ENCODE measurements at regions not wholly inside any gene's neighbourhood (a gene's known extent, or its start where the extent isn't known, plus 50 kb on each side); places are given as distances from the start of the nearest gene placed in this dataset.

- peak; percentile 2 for DNase-seq (ENCODE audit: low read depth)
- no peak for TF ChIP-seq CTCF (IDR thresholded peaks at IDR 0.05; ENCODE audit: insufficient read depth, low read depth, low read length)
- H3K4me3 ChIP-seq (ENCODE audit: low read depth, low read length) = no peak overlapping the region
Measured at GRCh38 chr3:69568458-69568857, 170.8 kb upstream of the MITF start.

- no peak for DNase-seq (ENCODE audit: low read depth)
- no peak overlapping the region for H3K4me3 ChIP-seq (ENCODE audit: low read depth, low read length)
- TF ChIP-seq CTCF (IDR thresholded peaks at IDR 0.05; ENCODE audit: insufficient read depth, low read depth, low read length) = no peak
Measured at GRCh38 chr3:69567710-69568052, 171.6 kb upstream of the MITF start.

GRCh38 chr3:69567023-69567709 lies 172.1 kb upstream of the MITF start:
- no peak for TF ChIP-seq CTCF (IDR thresholded peaks at IDR 0.05; ENCODE audit: insufficient read depth, low read depth, low read length)
- DNase-seq (ENCODE audit: low read depth) = no peak
- no peak overlapping the region for H3K4me3 ChIP-seq (ENCODE audit: low read depth, low read length)

- TF ChIP-seq CTCF (IDR thresholded peaks at IDR 0.05; ENCODE audit: insufficient read depth, low read depth, low read length) = no peak
- no peak overlapping the region for H3K4me3 ChIP-seq (ENCODE audit: low read depth, low read length)
- DNase-seq (ENCODE audit: low read depth) = no peak
Measured at GRCh38 chr3:69566275-69566674, 173.0 kb upstream of the MITF start.

- no peak for TF ChIP-seq CTCF (IDR thresholded peaks at IDR 0.05; ENCODE audit: insufficient read depth, low read depth, low read length)
- H3K4me3 ChIP-seq (ENCODE audit: low read depth, low read length) = no peak overlapping the region
- no peak for DNase-seq (ENCODE audit: low read depth)
Measured at GRCh38 chr3:69565316-69565715, 173.9 kb upstream of the MITF start.

- no peak overlapping the region for H3K4me3 ChIP-seq (ENCODE audit: low read depth, low read length)
- no peak for TF ChIP-seq CTCF (IDR thresholded peaks at IDR 0.05; ENCODE audit: insufficient read depth, low read depth, low read length)
- no peak for DNase-seq (ENCODE audit: low read depth)
Measured at GRCh38 chr3:69563981-69564380, 175.3 kb upstream of the MITF start.

- DNase-seq (ENCODE audit: low read depth) = no peak
- no peak for TF ChIP-seq CTCF (IDR thresholded peaks at IDR 0.05; ENCODE audit: insufficient read depth, low read depth, low read length)
- H3K4me3 ChIP-seq (ENCODE audit: low read depth, low read length) = no peak overlapping the region
Measured at GRCh38 chr3:69563151-69563550, 176.1 kb upstream of the MITF start.
